Loucy (cell line): ENCODE measurements at regions not wholly inside any gene's neighbourhood (a gene's known extent, or its start where the extent isn't known, plus 50 kb on each side); places are given as distances from the start of the nearest gene placed in this dataset.

Experiments
- H2AFZ ChIP-seq: fragments of 200-600 bp; sonication (generic); 2 replicates; pipeline ENCODE4 v1.6.0; 2016; ENCODE audit warnings: antibody characterized with exemption, mild to moderate bottlenecking, low read length, moderate library complexity
- H3F3A ChIP-seq: fragments of 200-600 bp; 2 replicates; pipeline ENCODE4 v1.6.0; 2016; ENCODE audit warnings: antibody characterized with exemption, low read depth, mild to moderate bottlenecking
- H3K27me3 ChIP-seq: fragments of 200-600 bp; sonication (generic); 2 replicates; pipeline ENCODE4 v1.6.1; 2014; ENCODE audit warnings: low read length, mild to moderate bottlenecking; ENCODE audit not compliant: insufficient read depth, poor library complexity, severe bottlenecking
- H3K36me3 ChIP-seq: fragments of 200-600 bp; sonication (generic); 2 replicates; pipeline ENCODE4 v1.6.1; 2016; ENCODE audit warnings: low read length; ENCODE audit not compliant: insufficient read depth
- H3K4me1 ChIP-seq: fragments of 200-600 bp; sonication (generic); 2 replicates; pipeline ENCODE4 v1.5.1; 2014; ENCODE audit warnings: low read length, mild to moderate bottlenecking; ENCODE audit not compliant: insufficient read depth, poor library complexity, severe bottlenecking
- H3K4me2 ChIP-seq: fragments of 200-600 bp; sonication (generic); 2 replicates; pipeline ENCODE4 v1.6.0; 2014; ENCODE audit warnings: antibody characterized with exemption, low read length, low read depth, mild to moderate bottlenecking; ENCODE audit not compliant: poor library complexity, severe bottlenecking
- H3K4me3 ChIP-seq: fragments of 200-600 bp; sonication (generic); 2 replicates; pipeline ENCODE4 v1.5.1; 2014; ENCODE audit warnings: low read length, mild to moderate bottlenecking, mixed read lengths; ENCODE audit not compliant: poor library complexity, severe bottlenecking
- H3K79me2 ChIP-seq: fragments of 200-600 bp; sonication (generic); 2 replicates; pipeline ENCODE4 v1.6.1; 2014; ENCODE audit warnings: low read length; ENCODE audit not compliant: insufficient read depth
- H3K9ac ChIP-seq: fragments of 200-600 bp; sonication (generic); 2 replicates; pipeline ENCODE4 v1.6.0; 2014; ENCODE audit warnings: mild to moderate bottlenecking, low read depth, low read length, moderate library complexity; ENCODE audit not compliant: poor library complexity, severe bottlenecking
- H3K9me2 ChIP-seq: fragments of 200-600 bp; sonication (generic); replicated peaks from 2 replicates; pipeline ENCODE4 v1.6.1; 2016; ENCODE audit warnings: low read depth, low read length, mixed read lengths
- H3K9me3 ChIP-seq: fragments of 200-600 bp; sonication (generic); 2 replicates; pipeline ENCODE4 v1.6.1; 2014; ENCODE audit warnings: mild to moderate bottlenecking, antibody characterized with exemption, low read length, low read depth; ENCODE audit not compliant: insufficient read depth
- H4K20me1 ChIP-seq: fragments of 200-600 bp; sonication (generic); 2 replicates; pipeline ENCODE4 v1.6.0; 2014; ENCODE audit warnings: antibody characterized with exemption, low read length, mild to moderate bottlenecking; ENCODE audit not compliant: insufficient read depth, poor library complexity, severe bottlenecking
- CTCF ChIP-seq: fragments of 200-600 bp; sonication (generic); conservative IDR thresholded peaks from 2 replicates; pipeline ENCODE4 v1.5.1; 2014; ENCODE audit warnings: mild to moderate bottlenecking, antibody characterized with exemption, low read length
- EZH2phosphoT487 ChIP-seq: fragments of 200-600 bp; IDR thresholded peaks from 2 replicates; pipeline ENCODE4 v1.6.1; 2018; ENCODE audit warnings: antibody characterized with exemption, mild to moderate bottlenecking, moderate library complexity, borderline replicate concordance

- Histone ChIP-seq H3K9ac (no peak overlapping the region), H3F3A (no peaks in the 10 kb centered on the region), H3K9me2 (no peaks in the 10 kb centered on the region), H3K79me2 (no peaks in the 10 kb centered on the region), H3K9me3 (no peaks in the 10 kb centered on the region), H3K4me1 (no peaks in the 10 kb centered on the region), H3K27me3 (no peaks in the 10 kb centered on the region), H3K4me3 (no peak overlapping the region), H4K20me1 (no peaks in the 10 kb centered on the region), H3K4me2 (no peak overlapping the region), H2AFZ (no peak overlapping the region), H3K36me3 (no peaks in the 10 kb centered on the region)
- TF ChIP-seq CTCF (no peak), EZH2phosphoT487 (no peak)
Observed at GRCh38 chr18:76161983-76162382, 333.1 kb downstream of the ZNF516 start.

GRCh38 chr18:76153691-76154090 lies 341.4 kb downstream of the ZNF516 start:
- no peak for TF ChIP-seq EZH2phosphoT487
- no peak for TF ChIP-seq CTCF
- Histone ChIP-seq H3K4me2 (no peak overlapping the region), H3K36me3 (no peaks in the 10 kb centered on the region), H3K4me1 (no peaks in the 10 kb centered on the region), H3K4me3 (no peak overlapping the region), H3F3A (no peaks in the 10 kb centered on the region), H3K27me3 (no peaks in the 10 kb centered on the region), H3K79me2 (no peaks in the 10 kb centered on the region), H3K9me3 (no peaks in the 10 kb centered on the region), H3K9me2 (no peaks in the 10 kb centered on the region), H4K20me1 (no peaks in the 10 kb centered on the region), H2AFZ (no peak overlapping the region), H3K9ac (no peak overlapping the region)

GRCh38 chr18:76149734-76150133 lies 345.3 kb downstream of the ZNF516 start:
- no peaks in the 10 kb centered on the region for H3K9me2 ChIP-seq
- no peak overlapping the region for H3K4me3 ChIP-seq
- H3K4me1 ChIP-seq = no peaks in the 10 kb centered on the region
- H3K79me2 ChIP-seq = no peaks in the 10 kb centered on the region
- H3K9ac ChIP-seq = no peak overlapping the region
- no peak overlapping the region for H2AFZ ChIP-seq
- H3K9me3 ChIP-seq = no peaks in the 10 kb centered on the region
- no peaks in the 10 kb centered on the region for H3F3A ChIP-seq
- H3K36me3 ChIP-seq = no peaks in the 10 kb centered on the region
- H3K4me2 ChIP-seq = no peak overlapping the region
- no peak for TF ChIP-seq CTCF
- TF ChIP-seq EZH2phosphoT487 = no peak
- H4K20me1 ChIP-seq = no peaks in the 10 kb centered on the region
- no peaks in the 10 kb centered on the region for H3K27me3 ChIP-seq
